ENCODE measurements at regions not wholly inside any gene's neighbourhood (a gene's known extent, or its start where the extent isn't known, plus 50 kb on each side); places are given as distances from the start of the nearest gene placed in this dataset.
A peak's percentile ranks its signal among the peaks of the same experiment; 100 is the strongest.

- intact Hi-C loops (cut with DNase I), result no loop called here
- no peak for DNase-seq
These were observed 58.9 kb downstream of the DIRAS3 start for GRCh38 chr1:67991546-67991945.

GRCh38 chr1:67988066-67988465 lies 62.4 kb downstream of the DIRAS3 start:
- intact Hi-C loops (cut with DNase I), result no loop called here
- DNase-seq, result no peak

- intact Hi-C loops (cut with DNase I), result no loop called here
- peak in 1 of 10 donors; percentile 74 for DNase-seq
These were observed 63.2 kb downstream of the DIRAS3 start for GRCh38 chr1:67987046-67987799.

GRCh38 chr1:67983867-67984266 lies 66.6 kb downstream of the DIRAS3 start:
- DNase-seq, result no peak
- intact Hi-C loops (cut with DNase I), result no loop called here

GRCh38 chr1:67980028-67980427 lies 70.4 kb downstream of the DIRAS3 start:
- intact Hi-C loops (cut with DNase I), result no loop called here
- DNase-seq, result no peak

GRCh38 chr1:67979532-67979931 lies 70.9 kb downstream of the DIRAS3 start:
- intact Hi-C loops (cut with DNase I), result no loop called here
- DNase-seq, result no peak

GRCh38 chr1:67978890-67979516 lies 71.4 kb downstream of the DIRAS3 start:
- intact Hi-C loops (cut with DNase I), result no loop called here
- DNase-seq, result no peak

GRCh38 chr1:67977756-67978155 lies 72.7 kb downstream of the DIRAS3 start:
- intact Hi-C loops (cut with DNase I), result no loop called here
- DNase-seq, result no peak

- DNase-seq, result no peak
- intact Hi-C loops (cut with DNase I), result no loop called here
These were observed 77.4 kb downstream of the DIRAS3 start for GRCh38 chr1:67973051-67973450.

GRCh38 chr1:67970088-67970487 lies 80.3 kb downstream of the DIRAS3 start:
- DNase-seq, result no peak
- intact Hi-C loops (cut with DNase I), result no loop called here

GRCh38 chr1:67969446-67969845 lies 81.0 kb downstream of the DIRAS3 start:
- no peak for DNase-seq
- intact Hi-C loops (cut with DNase I), result no loop called here

- DNase-seq, result no peak
- intact Hi-C loops (cut with DNase I), result no loop called here
These were observed 83.8 kb downstream of the DIRAS3 start for GRCh38 chr1:67966666-67967009.

GRCh38 chr1:67965995-67966665 lies 84.3 kb downstream of the DIRAS3 start:
- intact Hi-C loops (cut with DNase I), result no loop called here
- DNase-seq, result no peak

GRCh38 chr1:67963263-67963662 lies 87.2 kb downstream of the DIRAS3 start:
- intact Hi-C loops (cut with DNase I), result no loop called here
- DNase-seq, result no peak

- intact Hi-C loops (cut with DNase I), result no loop called here
- DNase-seq, result no peak
These were observed 89.7 kb downstream of the DIRAS3 start for GRCh38 chr1:67960766-67961165.

- no peak for DNase-seq
- intact Hi-C loops (cut with DNase I), result no loop called here
These were observed 92.0 kb downstream of the DIRAS3 start for GRCh38 chr1:67958472-67958871.

- intact Hi-C loops (cut with DNase I), result no loop called here
- DNase-seq, result no peak
These were observed 93.4 kb downstream of the DIRAS3 start for GRCh38 chr1:67957066-67957465.

GRCh38 chr1:67956116-67956515 lies 94.3 kb downstream of the DIRAS3 start:
- no peak for DNase-seq
- intact Hi-C loops (cut with DNase I), result no loop called here

GRCh38 chr1:67955591-67955990 lies 94.8 kb downstream of the DIRAS3 start:
- no peak for DNase-seq
- intact Hi-C loops (cut with DNase I), result no loop called here

GRCh38 chr1:67953301-67953700 lies 97.1 kb downstream of the DIRAS3 start:
- intact Hi-C loops (cut with DNase I), result no loop called here
- DNase-seq, result no peak

GRCh38 chr1:67952071-67952470 lies 98.4 kb downstream of the DIRAS3 start:
- intact Hi-C loops (cut with DNase I), result no loop called here
- DNase-seq, result no peak

GRCh38 chr1:67951014-67951413 lies 99.4 kb downstream of the DIRAS3 start:
- intact Hi-C loops (cut with DNase I), result no loop called here

More at GRCh38 chr1:67951014-67951413, 99.4 kb downstream of the DIRAS3 start:
- no peak for DNase-seq

All from posterior cingulate gyrus (tissue), 11 donors.